ENCODE measurements at regions not wholly inside any gene's neighbourhood (a gene's known extent, or its start where the extent isn't known, plus 50 kb on each side); places are given as distances from the start of the nearest gene placed in this dataset.

GRCh38 chr18:34159691-34160185 lies 65.0 kb downstream of the NOL4 start:
- H3K4me3 ChIP-seq (ENCODE audit: low read length), result no peak overlapping the region
- TF ChIP-seq CTCF (IDR thresholded peaks at IDR 0.05; ENCODE audit: insufficient read depth, low read depth, low read length, missing control alignments), result no peak
- DNase-seq (ENCODE audit: low read depth), result no peak

GRCh38 chr18:34158881-34159690 lies 65.6 kb downstream of the NOL4 start:
- peak; percentile 0 for DNase-seq (ENCODE audit: low read depth)
- H3K4me3 ChIP-seq (ENCODE audit: low read length), result no peak overlapping the region
- TF ChIP-seq CTCF (IDR thresholded peaks at IDR 0.05; ENCODE audit: insufficient read depth, low read depth, low read length, missing control alignments), result no peak

- no peak for DNase-seq (ENCODE audit: low read depth)
- TF ChIP-seq CTCF (IDR thresholded peaks at IDR 0.05; ENCODE audit: insufficient read depth, low read depth, low read length, missing control alignments), result no peak
- H3K4me3 ChIP-seq (ENCODE audit: low read length), result no peak overlapping the region
Measured at GRCh38 chr18:34153711-34154110, 71.0 kb downstream of the NOL4 start.

- TF ChIP-seq CTCF (IDR thresholded peaks at IDR 0.05; ENCODE audit: insufficient read depth, low read depth, low read length, missing control alignments), result no peak
- DNase-seq (ENCODE audit: low read depth), result no peak
- H3K4me3 ChIP-seq (ENCODE audit: low read length), result no peak overlapping the region
Measured at GRCh38 chr18:34131006-34131405, 93.7 kb downstream of the NOL4 start.

GRCh38 chr18:34128436-34128835 lies 96.3 kb downstream of the NOL4 start:
- no peak for DNase-seq (ENCODE audit: low read depth)
- no peak for TF ChIP-seq CTCF (IDR thresholded peaks at IDR 0.05; ENCODE audit: insufficient read depth, low read depth, low read length, missing control alignments)
- H3K4me3 ChIP-seq (ENCODE audit: low read length), result no peak overlapping the region

GRCh38 chr18:34126121-34126520 lies 98.6 kb downstream of the NOL4 start:
- DNase-seq (ENCODE audit: low read depth), result no peak
- TF ChIP-seq CTCF (IDR thresholded peaks at IDR 0.05; ENCODE audit: insufficient read depth, low read depth, low read length, missing control alignments), result no peak
- no peak overlapping the region for H3K4me3 ChIP-seq (ENCODE audit: low read length)

Data from epithelial cell of esophagus (primary cell).